ENCODE measurements at regions not wholly inside any gene's neighbourhood (a gene's known extent, or its start where the extent isn't known, plus 50 kb on each side); places are given as distances from the start of the nearest gene placed in this dataset.

DNA sequence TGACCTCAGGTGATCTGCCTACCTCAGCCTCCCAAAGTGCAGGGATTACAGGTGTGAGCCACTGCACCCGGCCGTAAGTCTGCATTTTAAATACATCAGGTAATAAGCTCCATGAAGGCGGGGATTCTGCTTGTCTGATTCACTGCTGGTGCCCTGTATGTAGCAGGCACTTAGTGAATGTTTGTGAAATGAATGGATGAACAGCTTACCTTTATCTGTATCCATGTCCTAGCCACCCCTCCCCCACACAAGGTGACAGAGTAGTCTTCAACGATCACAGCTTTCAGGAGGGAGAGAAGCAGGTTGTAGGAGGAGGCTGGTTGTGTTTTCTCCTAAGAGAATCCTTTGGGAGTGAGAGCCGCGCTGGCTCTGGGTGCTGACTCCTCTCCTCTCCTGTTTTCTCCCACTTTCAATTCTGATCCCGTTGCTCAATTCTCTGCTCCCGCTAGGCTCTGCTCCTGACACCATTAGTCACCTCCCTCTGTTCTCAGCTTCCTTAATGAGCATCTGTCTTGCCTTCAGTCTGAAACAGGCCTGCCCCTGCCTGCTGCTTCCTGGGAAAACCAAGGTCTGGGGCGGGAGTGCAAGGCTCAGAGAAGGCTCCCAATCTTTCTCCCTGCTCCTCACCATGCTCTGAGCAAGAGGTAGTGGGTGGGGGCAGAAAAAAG, 88.8 kb upstream of the CTNNA1 start:
- no peak for FAIRE-seq

GRCh38 chr5:138663561-138663960, 88.4 kb upstream of the HSPA9 start:
- FAIRE-seq: no peak

- no peak for FAIRE-seq
These were observed 87.8 kb upstream of the HSPA9 start for GRCh38 chr5:138663009-138663408.

DNA sequence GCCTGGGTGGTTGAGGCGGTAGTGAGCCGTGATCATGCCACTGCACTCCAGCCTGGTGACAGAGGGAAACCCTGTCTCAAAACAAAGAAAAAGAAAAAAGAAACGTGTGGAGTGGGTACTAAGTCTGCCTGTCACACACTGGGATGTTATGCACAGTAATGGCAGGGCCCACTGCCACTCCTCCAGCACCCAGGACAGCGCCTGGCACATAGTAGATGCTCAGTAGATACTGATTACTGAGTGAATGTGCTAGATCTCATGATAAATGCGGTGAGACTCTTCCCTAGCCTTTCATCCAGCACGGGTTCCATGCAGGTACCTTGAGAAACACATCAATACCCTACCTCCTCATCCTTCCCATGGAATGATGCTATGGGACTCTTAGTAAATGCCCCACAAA, 87.4 kb upstream of the HSPA9 start:
- FAIRE-seq: no peak

GRCh38 chr5:138661991-138662434, 86.8 kb upstream of the HSPA9 start:
- FAIRE-seq: no peak

GRCh38 chr5:138661291-138661960, 86.2 kb upstream of the HSPA9 start:
- FAIRE-seq: no peak

DNA sequence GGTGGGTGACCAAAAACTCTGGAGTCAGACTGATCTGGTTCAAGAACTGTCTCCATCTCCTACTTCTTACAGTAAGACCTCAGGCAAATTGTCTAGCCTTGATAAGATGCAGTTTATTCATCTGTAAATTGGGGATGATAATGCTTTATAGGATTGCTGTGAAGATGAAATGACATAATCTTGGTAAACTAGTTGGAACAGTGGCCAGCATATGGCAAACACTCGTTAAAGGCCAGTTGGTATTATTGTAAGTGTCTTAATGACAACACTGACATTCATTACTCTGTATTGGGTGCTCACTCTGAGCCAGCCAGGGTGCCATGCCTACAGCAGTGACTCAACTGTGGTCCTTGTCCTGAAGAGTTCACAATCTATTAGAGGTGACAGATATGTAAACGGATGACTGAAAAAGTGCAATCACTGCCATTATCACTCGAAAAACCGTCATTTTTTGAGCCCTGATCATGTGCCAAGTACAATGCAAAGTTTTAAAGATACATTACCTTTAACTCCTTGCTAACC, 84.9 kb upstream of the HSPA9 start:
- FAIRE-seq: no peak

GRCh38 chr5:138659561-138659960, 84.4 kb upstream of the HSPA9 start:
- no peak for FAIRE-seq

- no peak for FAIRE-seq
These were observed 83.9 kb upstream of the HSPA9 start for GRCh38 chr5:138659121-138659520.

- FAIRE-seq: no peak
These were observed 83.5 kb upstream of the HSPA9 start for GRCh38 chr5:138658676-138659075.

DNA sequence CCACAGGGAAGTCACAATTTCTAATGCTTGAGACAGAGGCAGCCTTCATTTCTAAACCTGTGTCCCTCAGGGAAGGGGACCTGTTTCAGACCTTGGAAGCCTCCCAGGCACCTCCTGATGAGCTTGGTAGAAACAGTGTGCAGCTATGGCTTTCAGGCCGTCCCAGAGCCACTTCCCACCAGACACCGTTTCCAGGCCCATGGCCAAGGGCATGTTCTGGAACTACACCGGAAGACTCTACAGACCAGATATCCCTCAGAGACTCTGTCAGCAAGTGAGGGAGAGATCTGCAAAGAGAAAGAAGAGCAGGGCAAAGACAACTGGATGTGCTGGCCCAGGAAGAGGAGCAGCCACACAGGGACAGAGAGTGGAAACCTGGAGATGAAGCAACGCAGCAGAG, 82.2 kb upstream of the HSPA9 start:
- no peak for FAIRE-seq

DNA sequence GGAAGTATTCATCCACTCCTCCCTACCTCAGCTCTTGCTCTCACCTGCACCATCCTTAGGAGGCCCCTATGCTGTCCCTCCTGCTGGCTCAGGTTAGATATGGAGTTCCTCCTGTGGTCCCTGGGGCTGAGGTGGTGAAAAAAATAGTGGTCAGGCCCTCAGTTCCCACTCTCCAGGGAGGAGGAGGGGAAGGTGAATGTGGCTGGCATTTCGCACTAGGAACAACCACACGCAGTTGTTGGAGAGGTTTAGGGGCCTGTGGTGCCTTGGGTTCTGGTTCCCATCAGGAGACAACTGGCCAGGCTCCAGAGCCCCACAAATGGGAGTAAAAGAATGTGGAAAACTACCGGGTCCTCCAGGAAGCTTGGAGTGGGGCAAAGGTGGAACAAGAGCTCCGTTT, 81.7 kb upstream of the HSPA9 start:
- FAIRE-seq: no peak

GRCh38 chr5:138655530-138656190, 80.5 kb upstream of the HSPA9 start:
- no peak for FAIRE-seq

DNA sequence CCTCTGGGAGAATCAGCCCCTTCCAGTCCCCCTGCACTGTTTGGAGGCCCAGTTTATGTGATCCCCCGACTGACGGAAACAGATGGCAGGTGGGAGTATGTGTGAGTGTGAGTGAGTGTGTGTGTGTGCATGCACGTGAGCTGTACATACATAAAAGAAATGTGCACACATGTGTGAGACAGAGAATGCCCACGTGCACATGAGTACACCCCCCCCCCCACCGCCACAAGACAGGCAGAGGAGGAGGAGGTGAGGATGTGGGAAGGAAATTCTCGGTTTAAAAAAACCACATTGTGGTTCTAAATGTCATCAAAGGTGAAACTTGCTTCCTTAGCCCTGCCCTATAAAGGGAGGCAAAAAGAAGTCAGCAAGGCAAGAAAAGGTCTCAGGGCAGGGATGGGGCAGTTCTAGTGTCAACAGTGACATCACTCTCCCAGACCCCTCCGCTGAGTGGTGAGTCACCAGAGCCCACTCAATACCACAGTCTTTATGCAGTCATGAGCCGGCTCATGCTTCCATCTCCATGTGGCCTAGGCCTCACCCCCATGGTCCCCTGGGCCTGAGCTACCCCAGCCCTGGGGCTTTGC, 79.2 kb upstream of the HSPA9 start:
- FAIRE-seq: no peak

GRCh38 chr5:138653502-138653901, 78.3 kb upstream of the HSPA9 start:
- peak; percentile 57 for FAIRE-seq

DNA sequence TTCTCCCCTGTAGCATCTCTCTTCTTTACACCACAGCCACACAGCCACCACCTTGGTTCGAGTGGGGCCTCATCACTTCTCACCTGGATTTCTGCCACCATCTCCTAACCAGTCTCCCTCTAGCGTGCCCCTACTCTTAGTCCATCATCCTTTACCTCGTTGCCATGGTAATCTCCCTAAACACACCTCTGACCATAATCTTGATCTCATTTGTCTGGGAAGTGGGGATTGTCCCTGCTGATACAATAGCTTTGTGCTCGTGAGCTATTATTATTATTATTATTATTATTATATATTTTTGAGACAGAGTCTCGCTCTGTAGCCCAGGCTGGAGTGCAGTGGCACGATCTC, 76.5 kb upstream of the HSPA9 start:
- FAIRE-seq: no peak

DNA sequence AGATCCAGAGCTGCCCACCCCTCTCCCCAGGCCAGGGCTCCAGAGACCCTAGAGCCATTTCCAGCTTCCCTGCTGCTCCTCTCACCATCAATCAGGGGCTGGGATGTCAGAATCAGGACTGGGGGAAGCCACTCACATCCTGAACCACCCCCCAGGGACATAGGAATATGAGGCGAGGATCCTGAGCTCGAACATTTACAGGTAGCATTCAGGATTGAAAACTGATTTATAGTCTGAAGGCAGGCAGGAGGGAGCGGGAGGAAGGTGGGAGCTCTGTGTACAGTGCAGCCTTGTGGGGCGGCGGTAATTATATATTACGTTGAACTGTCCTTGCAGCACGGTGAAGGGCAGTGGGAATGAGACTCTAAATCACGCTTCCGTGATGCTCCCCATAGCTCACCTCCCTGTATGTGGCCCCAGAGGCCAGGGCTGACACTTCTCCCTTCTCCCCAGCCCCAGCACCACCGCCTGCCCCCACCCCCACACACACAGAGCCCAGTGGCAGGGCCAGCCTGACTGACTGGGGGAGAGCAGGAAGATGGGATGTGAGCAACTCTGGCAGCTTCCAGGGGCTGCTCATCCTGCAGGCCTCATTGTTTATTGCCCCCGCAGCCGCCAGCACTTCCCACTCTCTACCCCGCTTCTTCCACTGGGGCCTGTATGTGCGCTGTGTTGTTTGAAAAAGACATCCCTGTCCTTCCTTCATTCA, 76.0 kb upstream of the HSPA9 start:
- no peak for FAIRE-seq

DNA sequence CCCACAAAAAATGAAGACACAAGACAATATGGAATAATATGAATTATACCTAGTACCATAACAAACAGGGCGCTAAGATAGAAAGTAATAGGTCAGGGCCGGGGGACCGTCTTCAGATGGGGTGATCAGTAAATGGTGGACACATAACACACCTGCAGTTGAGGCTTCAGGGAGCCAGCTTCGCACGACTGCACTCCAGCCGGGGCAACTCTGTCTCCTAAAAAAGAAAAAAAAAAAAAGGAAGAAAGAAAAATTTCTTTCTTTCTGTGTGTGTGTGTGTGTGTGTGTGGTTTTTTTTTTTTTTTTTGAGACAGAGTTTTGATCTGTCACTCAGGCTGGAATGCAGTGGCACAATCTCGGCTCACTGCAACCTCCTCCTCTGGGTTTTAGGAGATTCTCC, 75.0 kb upstream of the HSPA9 start:
- no peak for FAIRE-seq

- no peak for FAIRE-seq
These were observed 74.6 kb upstream of the HSPA9 start for GRCh38 chr5:138649775-138650174.

- FAIRE-seq: no peak
These were observed 74.1 kb upstream of the HSPA9 start for GRCh38 chr5:138649316-138649720.

- FAIRE-seq: no peak
These were observed 73.6 kb upstream of the HSPA9 start for GRCh38 chr5:138648841-138649240.

DNA sequence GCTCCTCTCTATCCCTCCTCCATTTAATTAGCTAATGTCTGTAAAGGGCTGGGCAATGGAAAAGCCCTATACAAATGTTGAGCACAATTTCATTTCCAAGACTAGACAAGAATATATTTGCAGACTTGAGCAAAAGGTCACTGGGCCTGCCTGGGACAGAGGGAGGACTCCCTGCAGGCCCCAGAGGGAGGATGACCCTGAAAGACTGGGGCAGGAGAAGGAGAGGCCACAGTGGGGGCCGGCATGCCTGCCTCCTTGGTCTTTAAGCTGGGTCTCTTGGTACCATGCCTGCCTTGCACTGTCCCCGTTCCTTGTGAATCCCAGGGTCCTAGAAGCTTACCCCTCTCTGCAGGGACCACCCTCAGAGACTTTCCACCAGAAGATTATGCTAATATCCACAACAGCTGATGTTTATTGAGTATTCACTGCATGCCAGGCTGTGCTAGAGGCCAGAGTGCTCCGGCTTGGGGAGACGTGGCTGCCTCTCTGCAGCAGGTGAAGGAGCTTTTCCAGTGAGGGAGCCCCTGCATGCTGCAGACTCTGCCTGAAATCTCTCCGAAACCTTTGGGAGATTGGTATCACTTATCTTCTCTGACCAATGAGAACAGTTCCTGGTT, 72.7 kb upstream of the HSPA9 start:
- FAIRE-seq: no peak
